ENCODE measurements at regions not wholly inside any gene's neighbourhood (a gene's known extent, or its start where the extent isn't known, plus 50 kb on each side); places are given as distances from the start of the nearest gene placed in this dataset.
"Not testable (repeated sequence)": the region's sequence is repeated elsewhere in the genome, so short reads cannot be mapped to it uniquely, and the experiment has no call there.

- no peak overlapping the region for H3K27ac ChIP-seq
- TF ChIP-seq CTCF (conservative IDR thresholded peaks at IDR 0.05), result no peak
- no peak for TF ChIP-seq ZFX (IDR thresholded peaks at IDR 0.05)
Observed at GRCh38 chr1:184163674-184164465, 112.3 kb downstream of the TSEN15 start.

GRCh38 chr1:184164536-184164935, 113.0 kb downstream of the TSEN15 start:
- no peak overlapping the region for H3K27ac ChIP-seq

GRCh38 chr1:184166485-184166884, 115.0 kb downstream of the TSEN15 start:
- TF ChIP-seq ZFX (IDR thresholded peaks at IDR 0.05) (no peak), CTCF (conservative IDR thresholded peaks at IDR 0.05) (no peak)
- H3K27ac ChIP-seq, result no peak overlapping the region

More at GRCh38 chr1:184164536-184164935, 113.0 kb downstream of the TSEN15 start:
- TF ChIP-seq ZFX (IDR thresholded peaks at IDR 0.05) (no peak), CTCF (conservative IDR thresholded peaks at IDR 0.05) (no peak)

GRCh38 chr1:184167352-184167751, 115.8 kb downstream of the TSEN15 start:
- TF ChIP-seq CTCF (conservative IDR thresholded peaks at IDR 0.05), result no peak
- no peak for TF ChIP-seq ZFX (IDR thresholded peaks at IDR 0.05)
- H3K27ac ChIP-seq, result no peak overlapping the region

- H3K27ac ChIP-seq, result no peak overlapping the region
- no peak for TF ChIP-seq CTCF (conservative IDR thresholded peaks at IDR 0.05)
- no peak for TF ChIP-seq ZFX (IDR thresholded peaks at IDR 0.05)
Observed at GRCh38 chr1:184170719-184171118, 119.2 kb downstream of the TSEN15 start.

GRCh38 chr1:184176058-184176457, 124.5 kb downstream of the TSEN15 start:
- TF ChIP-seq ZFX (IDR thresholded peaks at IDR 0.05), result no peak
- H3K27ac ChIP-seq, result no peak overlapping the region

GRCh38 chr1:184181044-184181443, 129.5 kb downstream of the TSEN15 start:
- TF ChIP-seq ZFX (IDR thresholded peaks at IDR 0.05) (no peak), CTCF (conservative IDR thresholded peaks at IDR 0.05) (no peak)
- no peak overlapping the region for H3K27ac ChIP-seq

- H3K27ac ChIP-seq, result no peak overlapping the region
- TF ChIP-seq CTCF (conservative IDR thresholded peaks at IDR 0.05) (no peak), ZFX (IDR thresholded peaks at IDR 0.05) (no peak)
Observed at GRCh38 chr1:184183919-184184318, 132.4 kb downstream of the TSEN15 start.

- not testable (repeated sequence) for H3K27ac ChIP-seq
Observed at GRCh38 chr1:184184614-184185013, 133.1 kb downstream of the TSEN15 start.

Data from C4-2B (cell line).